Esophagus squamous epithelium (tissue), 4 donors: ENCODE measurements at regions not wholly inside any gene's neighbourhood (a gene's known extent, or its start where the extent isn't known, plus 50 kb on each side); places are given as distances from the start of the nearest gene placed in this dataset.

Source experiments
- CTCF ChIP-seq, 6 experiments: fragments of 450-650 bp in 4 of 6; fragments of 200-600 bp in 2 of 6; sonication (generic) in 2 of 6; IDR thresholded peaks; one replicate each; pipeline ENCODE4 v1.5.1; 2016 to 2019; ENCODE audit warnings: antibody characterized with exemption in 6 of 6, mild to moderate bottlenecking in 4 of 6, moderate library complexity in 4 of 6
- POLR2A ChIP-seq, 4 donors: fragments of 450-650 bp; IDR thresholded peaks; one replicate each; pipeline ENCODE4 v1.6.1; 2017; ENCODE audit warnings: antibody characterized with exemption in 4 of 4, mild to moderate bottlenecking in 4 of 4, moderate library complexity in 3 of 4

- TF ChIP-seq CTCF (IDR thresholded peaks at IDR 0.05) (no peak), POLR2A (IDR thresholded peaks at IDR 0.05) (no peak)
Observed at GRCh38 chr15:25624504-25625177, 185.8 kb upstream of the UBE3A start.
